ENCODE measurements at regions not wholly inside any gene's neighbourhood (a gene's known extent, or its start where the extent isn't known, plus 50 kb on each side); places are given as distances from the start of the nearest gene placed in this dataset.

GRCh38 chr13:66102864-66103263 is 1127.3 kb downstream of the PCDH9 start:
- TF ChIP-seq CTCF (IDR thresholded peaks at IDR 0.05 in 4 of 5, conservative IDR thresholded peaks at IDR 0.05 in 1 of 5) (no peak), POLR2A (IDR thresholded peaks at IDR 0.05) (no peak)

All from gastrocnemius medialis (tissue), 4 donors.